Neural cell (in vitro differentiated cells): ENCODE measurements at regions not wholly inside any gene's neighbourhood (a gene's known extent, or its start where the extent isn't known, plus 50 kb on each side); places are given as distances from the start of the nearest gene placed in this dataset.

Experiments used
- EP300 ChIP-seq: fragments of 450-650 bp; conservative IDR thresholded peaks from 2 replicates; pipeline ENCODE4 v1.6.1; 2014; ENCODE audit warnings: antibody characterized with exemption, mild to moderate bottlenecking, moderate library complexity; ENCODE audit not compliant: poor library complexity, severe bottlenecking
- EZH2 ChIP-seq: fragments of 200-600, 300-800 bp; shearing (Covaris generic), sonication (generic); IDR thresholded peaks from 2 replicates; pipeline ENCODE4 v1.6.1; 2014; ENCODE audit warnings: antibody characterized with exemption, low read length, borderline replicate concordance, mild to moderate bottlenecking; ENCODE audit not compliant: insufficient read depth, poor library complexity, severe bottlenecking
- POLR2AphosphoS5 ChIP-seq: IDR thresholded peaks from 2 replicates; pipeline ENCODE4 v1.6.1; 2012
- RAD21 ChIP-seq: fragments of 450-650 bp; conservative IDR thresholded peaks from 2 replicates; pipeline ENCODE4 v1.6.1; 2014; ENCODE audit warnings: antibody characterized with exemption, mild to moderate bottlenecking, moderate library complexity
- TAF1 ChIP-seq: IDR thresholded peaks from 2 replicates; pipeline ENCODE4 v1.6.1; 2012; ENCODE audit warnings: low read depth
- TF ChIP-seq, protein P1 (sequence below): fragments of 450-650 bp; IDR thresholded peaks from 2 replicates; pipeline ENCODE4 v1.5.1; 2014; ENCODE audit warnings: antibody characterized with exemption, mild to moderate bottlenecking, moderate library complexity; ENCODE audit not compliant: poor library complexity, severe bottlenecking
- TF ChIP-seq, protein P2 (sequence below): IDR thresholded peaks from 2 replicates; pipeline ENCODE4 v1.6.1; 2012; ENCODE audit warnings: borderline replicate concordance

DNA sequence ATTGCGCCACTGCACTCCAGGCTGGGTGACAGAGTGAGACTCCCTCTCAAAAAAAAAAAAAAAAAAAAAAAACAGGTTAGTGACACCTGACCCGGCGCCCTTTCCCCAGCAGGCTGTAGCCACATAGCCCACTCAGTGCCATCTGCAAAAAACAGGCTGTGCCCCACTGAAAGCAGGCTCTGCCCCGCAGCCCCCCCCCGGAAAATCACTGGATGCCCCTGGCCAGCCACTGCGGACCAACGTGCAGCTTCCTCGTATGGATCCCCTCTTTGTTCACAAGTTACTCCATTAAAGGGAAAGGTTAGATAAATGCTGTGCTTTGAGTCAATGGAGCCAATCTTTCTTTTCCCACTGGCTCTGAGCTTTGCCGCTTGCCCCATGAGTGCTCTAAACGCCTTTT is 660.3 kb downstream of the TBC1D22A start:
- TF ChIP-seq, protein P1, sequence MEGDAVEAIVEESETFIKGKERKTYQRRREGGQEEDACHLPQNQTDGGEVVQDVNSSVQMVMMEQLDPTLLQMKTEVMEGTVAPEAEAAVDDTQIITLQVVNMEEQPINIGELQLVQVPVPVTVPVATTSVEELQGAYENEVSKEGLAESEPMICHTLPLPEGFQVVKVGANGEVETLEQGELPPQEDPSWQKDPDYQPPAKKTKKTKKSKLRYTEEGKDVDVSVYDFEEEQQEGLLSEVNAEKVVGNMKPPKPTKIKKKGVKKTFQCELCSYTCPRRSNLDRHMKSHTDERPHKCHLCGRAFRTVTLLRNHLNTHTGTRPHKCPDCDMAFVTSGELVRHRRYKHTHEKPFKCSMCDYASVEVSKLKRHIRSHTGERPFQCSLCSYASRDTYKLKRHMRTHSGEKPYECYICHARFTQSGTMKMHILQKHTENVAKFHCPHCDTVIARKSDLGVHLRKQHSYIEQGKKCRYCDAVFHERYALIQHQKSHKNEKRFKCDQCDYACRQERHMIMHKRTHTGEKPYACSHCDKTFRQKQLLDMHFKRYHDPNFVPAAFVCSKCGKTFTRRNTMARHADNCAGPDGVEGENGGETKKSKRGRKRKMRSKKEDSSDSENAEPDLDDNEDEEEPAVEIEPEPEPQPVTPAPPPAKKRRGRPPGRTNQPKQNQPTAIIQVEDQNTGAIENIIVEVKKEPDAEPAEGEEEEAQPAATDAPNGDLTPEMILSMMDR: no peak
- no peak for TF ChIP-seq EP300
- no peak for TF ChIP-seq POLR2AphosphoS5
- TF ChIP-seq EZH2: no peak
- TF ChIP-seq RAD21: no peak
- no peak for TF ChIP-seq TAF1
- TF ChIP-seq, protein P2, sequence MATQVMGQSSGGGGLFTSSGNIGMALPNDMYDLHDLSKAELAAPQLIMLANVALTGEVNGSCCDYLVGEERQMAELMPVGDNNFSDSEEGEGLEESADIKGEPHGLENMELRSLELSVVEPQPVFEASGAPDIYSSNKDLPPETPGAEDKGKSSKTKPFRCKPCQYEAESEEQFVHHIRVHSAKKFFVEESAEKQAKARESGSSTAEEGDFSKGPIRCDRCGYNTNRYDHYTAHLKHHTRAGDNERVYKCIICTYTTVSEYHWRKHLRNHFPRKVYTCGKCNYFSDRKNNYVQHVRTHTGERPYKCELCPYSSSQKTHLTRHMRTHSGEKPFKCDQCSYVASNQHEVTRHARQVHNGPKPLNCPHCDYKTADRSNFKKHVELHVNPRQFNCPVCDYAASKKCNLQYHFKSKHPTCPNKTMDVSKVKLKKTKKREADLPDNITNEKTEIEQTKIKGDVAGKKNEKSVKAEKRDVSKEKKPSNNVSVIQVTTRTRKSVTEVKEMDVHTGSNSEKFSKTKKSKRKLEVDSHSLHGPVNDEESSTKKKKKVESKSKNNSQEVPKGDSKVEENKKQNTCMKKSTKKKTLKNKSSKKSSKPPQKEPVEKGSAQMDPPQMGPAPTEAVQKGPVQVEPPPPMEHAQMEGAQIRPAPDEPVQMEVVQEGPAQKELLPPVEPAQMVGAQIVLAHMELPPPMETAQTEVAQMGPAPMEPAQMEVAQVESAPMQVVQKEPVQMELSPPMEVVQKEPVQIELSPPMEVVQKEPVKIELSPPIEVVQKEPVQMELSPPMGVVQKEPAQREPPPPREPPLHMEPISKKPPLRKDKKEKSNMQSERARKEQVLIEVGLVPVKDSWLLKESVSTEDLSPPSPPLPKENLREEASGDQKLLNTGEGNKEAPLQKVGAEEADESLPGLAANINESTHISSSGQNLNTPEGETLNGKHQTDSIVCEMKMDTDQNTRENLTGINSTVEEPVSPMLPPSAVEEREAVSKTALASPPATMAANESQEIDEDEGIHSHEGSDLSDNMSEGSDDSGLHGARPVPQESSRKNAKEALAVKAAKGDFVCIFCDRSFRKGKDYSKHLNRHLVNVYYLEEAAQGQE: no peak
